NOMO-1 treated with DMSO at 0.1 percent for 48 hours (cell line): ENCODE measurements at regions not wholly inside any gene's neighbourhood (a gene's known extent, or its start where the extent isn't known, plus 50 kb on each side); places are given as distances from the start of the nearest gene placed in this dataset.

Experiments
- DNase-seq: peaks from one replicate; lab custom pipeline; 2025; ENCODE audit not compliant: unreplicated experiment; lab: John Stamatoyannopoulos, UW

- DNase-seq, result no peak
Measured at GRCh38 chr13:78802912-78803311, 144.0 kb upstream of the OBI1 start.

- DNase-seq, result peak; percentile 35
Measured at GRCh38 chr13:78787190-78787589, 128.2 kb upstream of the OBI1 start.

GRCh38 chr13:78786459-78786858, 127.5 kb upstream of the OBI1 start:
- no peak for DNase-seq

- no peak for DNase-seq
Measured at GRCh38 chr13:78785764-78786163, 126.8 kb upstream of the OBI1 start.

GRCh38 chr13:78784014-78784750, 125.2 kb upstream of the OBI1 start:
- no peak for DNase-seq

GRCh38 chr13:78780708-78781107, 121.8 kb upstream of the OBI1 start:
- DNase-seq, result no peak

- no peak for DNase-seq
Measured at GRCh38 chr13:78779608-78780007, 120.7 kb upstream of the OBI1 start.

- no peak for DNase-seq
Measured at GRCh38 chr13:78777976-78778375, 119.0 kb upstream of the OBI1 start.

GRCh38 chr13:78777396-78777795, 118.4 kb upstream of the OBI1 start:
- DNase-seq, result no peak

- no peak for DNase-seq
Measured at GRCh38 chr13:78772933-78773332, 114.0 kb upstream of the OBI1 start.

- peak; percentile 92 for DNase-seq
Measured at GRCh38 chr13:78770601-78771000, 111.6 kb upstream of the OBI1 start.

- DNase-seq, result no peak
Measured at GRCh38 chr13:78768950-78769349, 110.0 kb upstream of the OBI1 start.

GRCh38 chr13:78764665-78765064, 105.7 kb upstream of the OBI1 start:
- no peak for DNase-seq

- no peak for DNase-seq
Measured at GRCh38 chr13:78762825-78763224, 103.9 kb upstream of the OBI1 start.

- DNase-seq, result no peak
Measured at GRCh38 chr13:78759704-78760103, 100.7 kb upstream of the OBI1 start.

GRCh38 chr13:78758549-78758948, 99.6 kb upstream of the OBI1 start:
- DNase-seq, result no peak

GRCh38 chr13:78753435-78753834, 94.5 kb upstream of the OBI1 start:
- DNase-seq, result no peak

- no peak for DNase-seq
Measured at GRCh38 chr13:78750735-78751134, 91.8 kb upstream of the OBI1 start.

GRCh38 chr13:78743973-78744372, 85.0 kb upstream of the OBI1 start:
- no peak for DNase-seq

- DNase-seq, result no peak
Measured at GRCh38 chr13:78742659-78743058, 83.7 kb upstream of the OBI1 start.

- no peak for DNase-seq
Measured at GRCh38 chr13:78736142-78736541, 77.2 kb upstream of the OBI1 start.

GRCh38 chr13:78732445-78733017, 73.6 kb upstream of the OBI1 start:
- no peak for DNase-seq

- no peak for DNase-seq
Measured at GRCh38 chr13:78722700-78723099, 63.7 kb upstream of the OBI1 start.
